HG03378 (cell line): ENCODE measurements at regions not wholly inside any gene's neighbourhood (a gene's known extent, or its start where the extent isn't known, plus 50 kb on each side); places are given as distances from the start of the nearest gene placed in this dataset.

Source experiments
- ATAC-seq: cut with Tn5 transposase; IDR thresholded peaks from one replicate; pipeline ENCODE4 v1.9.1; 2021; ENCODE audit warnings: mild to moderate bottlenecking, moderate library complexity; ENCODE audit not compliant: unreplicated experiment

- no peak for ATAC-seq
These were observed 136.5 kb upstream of the MAST4 start for GRCh38 chr5:66459728-66460127.

GRCh38 chr5:66467564-66467963 is 128.6 kb upstream of the MAST4 start:
- no peak for ATAC-seq

GRCh38 chr5:66469684-66470083 is 126.5 kb upstream of the MAST4 start:
- no peak for ATAC-seq

- ATAC-seq = no peak
These were observed 124.2 kb upstream of the MAST4 start for GRCh38 chr5:66472010-66472409.

GRCh38 chr5:66475731-66476130 is 120.5 kb upstream of the MAST4 start:
- no peak for ATAC-seq

GRCh38 chr5:66477596-66477995 is 118.6 kb upstream of the MAST4 start:
- ATAC-seq = no peak

GRCh38 chr5:66494437-66494836 is 101.8 kb upstream of the MAST4 start:
- ATAC-seq = no peak

GRCh38 chr5:66498791-66499207 is 97.4 kb upstream of the MAST4 start:
- no peak for ATAC-seq

GRCh38 chr5:66503203-66503789 is 92.9 kb upstream of the MAST4 start:
- ATAC-seq = no peak

GRCh38 chr5:66507106-66507505 is 89.1 kb upstream of the MAST4 start:
- no peak for ATAC-seq

- ATAC-seq = no peak
These were observed 84.7 kb upstream of the MAST4 start for GRCh38 chr5:66511491-66511890.

GRCh38 chr5:66513130-66513529 is 83.1 kb upstream of the MAST4 start:
- ATAC-seq = no peak

GRCh38 chr5:66515209-66515608 is 81.0 kb upstream of the MAST4 start:
- ATAC-seq = no peak

- ATAC-seq = no peak
These were observed 79.6 kb upstream of the MAST4 start for GRCh38 chr5:66516550-66516949.

GRCh38 chr5:66517351-66517750 is 78.8 kb upstream of the MAST4 start:
- ATAC-seq = no peak

GRCh38 chr5:66518052-66518451 is 78.1 kb upstream of the MAST4 start:
- no peak for ATAC-seq

GRCh38 chr5:66518753-66519152 is 77.4 kb upstream of the MAST4 start:
- no peak for ATAC-seq

- ATAC-seq = no peak
These were observed 76.6 kb upstream of the MAST4 start for GRCh38 chr5:66519626-66520025.

GRCh38 chr5:66520854-66521253 is 75.3 kb upstream of the MAST4 start:
- no peak for ATAC-seq

- no peak for ATAC-seq
These were observed 68.6 kb upstream of the MAST4 start for GRCh38 chr5:66527478-66528035.

GRCh38 chr5:66529182-66529581 is 67.0 kb upstream of the MAST4 start:
- ATAC-seq = no peak

- ATAC-seq = no peak
These were observed 66.5 kb upstream of the MAST4 start for GRCh38 chr5:66529704-66530103.

GRCh38 chr5:66538126-66538525 is 58.1 kb upstream of the MAST4 start:
- no peak for ATAC-seq
